Kidney (tissue), 13 donors: ENCODE measurements at regions not wholly inside any gene's neighbourhood (a gene's known extent, or its start where the extent isn't known, plus 50 kb on each side); places are given as distances from the start of the nearest gene placed in this dataset.
"Not testable (repeated sequence)": the region's sequence is repeated elsewhere in the genome, so short reads cannot be mapped to it uniquely, and the experiment has no call there.

ENCODE experiments used
- DNase-seq, 5 donors: peaks; one replicate each; pipeline ENCODE4 v3.0.0-alpha.2; 2013 to 2020
- FAIRE-seq: peaks from 2 replicates; lab custom pipeline; 2012; peaks lifted over from hg19 to GRCh38; lab: Jason Lieb, UNC
- H3K27ac ChIP-seq, 2 donors: one replicate each; pipeline ENCODE4 v1.7.0; 2013; ENCODE audit warnings: low read depth in 2 of 2, low read length in 2 of 2, inconsistent platforms in 1 of 2
- H3K27me3 ChIP-seq: one replicate; pipeline ENCODE4 v1.7.1; 2013; ENCODE audit warnings: low read length, inconsistent platforms; ENCODE audit not compliant: control insufficient read depth, insufficient read depth
- H3K36me3 ChIP-seq, 3 donors: one replicate each; pipeline versions ENCODE4 v1.7.0 to v1.7.1; 2013; ENCODE audit warnings: low read length in 3 of 3, control low read depth in 1 of 3, inconsistent platforms in 1 of 3; ENCODE audit not compliant: insufficient read depth in 3 of 3, control insufficient read depth in 2 of 3
- H3K4me1 ChIP-seq, 3 donors: one replicate each; pipeline versions ENCODE4 v1.7.0 to v1.7.1; 2013; ENCODE audit warnings: low read length in 3 of 3, inconsistent platforms in 1 of 3, low read depth in 1 of 3; ENCODE audit not compliant: control insufficient read depth in 2 of 3, insufficient read depth in 2 of 3
- H3K4me3 ChIP-seq, 3 donors: one replicate each; pipeline versions ENCODE4 v1.7.0 to v1.8.1; 2013; ENCODE audit warnings: low read length in 3 of 3, control low read depth in 1 of 3, inconsistent platforms in 1 of 3
- H3K9ac ChIP-seq, 3 donors: one replicate each; pipeline versions ENCODE4 v1.7.0 to v1.7.1; 2013; ENCODE audit warnings: low read length in 3 of 3, control low read depth in 1 of 3, inconsistent platforms in 1 of 3
- H3K9me3 ChIP-seq, 3 donors: one replicate each; pipeline versions ENCODE4 v1.7.0 to v1.7.1; 2013; ENCODE audit warnings: low read length in 3 of 3, control low read depth in 1 of 3, inconsistent platforms in 1 of 3; ENCODE audit not compliant: control insufficient read depth in 2 of 3, insufficient read depth in 1 of 3
- intact Hi-C: fragments of 100-400 bp; cut with DNase I; formaldehyde crosslinking; loops from one replicate; pipeline ENCODE4 v1.11.1; 2022
- TF ChIP-seq, protein P1 (sequence below): IDR thresholded peaks from 3 replicates; pipeline ENCODE4 v1.5.1; 2012; ENCODE audit warnings: mild to moderate bottlenecking, moderate library complexity, borderline replicate concordance; ENCODE audit not compliant: insufficient read depth; ENCODE audit errors: extremely low read depth
- donor health status: control.
- donor health status: control.
- donor health status: control.
- donor health status: control.
- donor health status: control.
- donor health status: DM: yes; HTN: yes; CAD: no.
- donor health status: Normal renal cell carcinoma (clear cell type).

GRCh38 chr5:2352101-2352861 is 399.2 kb downstream of the IRX2 start:
- H3K27ac ChIP-seq = no peak overlapping the region
- intact Hi-C loops = no loop called here
- no peaks in the 10 kb centered on the region for H3K4me1 ChIP-seq
- DNase-seq (no peak), FAIRE-seq (no peak)
- H3K9me3 ChIP-seq = peaks cover 0 to 4% (median 0%) of the 10 kb centered on the region in 3 donors
- TF ChIP-seq, protein P1, sequence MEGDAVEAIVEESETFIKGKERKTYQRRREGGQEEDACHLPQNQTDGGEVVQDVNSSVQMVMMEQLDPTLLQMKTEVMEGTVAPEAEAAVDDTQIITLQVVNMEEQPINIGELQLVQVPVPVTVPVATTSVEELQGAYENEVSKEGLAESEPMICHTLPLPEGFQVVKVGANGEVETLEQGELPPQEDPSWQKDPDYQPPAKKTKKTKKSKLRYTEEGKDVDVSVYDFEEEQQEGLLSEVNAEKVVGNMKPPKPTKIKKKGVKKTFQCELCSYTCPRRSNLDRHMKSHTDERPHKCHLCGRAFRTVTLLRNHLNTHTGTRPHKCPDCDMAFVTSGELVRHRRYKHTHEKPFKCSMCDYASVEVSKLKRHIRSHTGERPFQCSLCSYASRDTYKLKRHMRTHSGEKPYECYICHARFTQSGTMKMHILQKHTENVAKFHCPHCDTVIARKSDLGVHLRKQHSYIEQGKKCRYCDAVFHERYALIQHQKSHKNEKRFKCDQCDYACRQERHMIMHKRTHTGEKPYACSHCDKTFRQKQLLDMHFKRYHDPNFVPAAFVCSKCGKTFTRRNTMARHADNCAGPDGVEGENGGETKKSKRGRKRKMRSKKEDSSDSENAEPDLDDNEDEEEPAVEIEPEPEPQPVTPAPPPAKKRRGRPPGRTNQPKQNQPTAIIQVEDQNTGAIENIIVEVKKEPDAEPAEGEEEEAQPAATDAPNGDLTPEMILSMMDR = no peak
- H3K36me3 ChIP-seq = no peaks in the 10 kb centered on the region
- no peaks in the 10 kb centered on the region for H3K27me3 ChIP-seq
- no peak overlapping the region for H3K9ac ChIP-seq
- H3K4me3 ChIP-seq = no peak overlapping the region

DNA sequence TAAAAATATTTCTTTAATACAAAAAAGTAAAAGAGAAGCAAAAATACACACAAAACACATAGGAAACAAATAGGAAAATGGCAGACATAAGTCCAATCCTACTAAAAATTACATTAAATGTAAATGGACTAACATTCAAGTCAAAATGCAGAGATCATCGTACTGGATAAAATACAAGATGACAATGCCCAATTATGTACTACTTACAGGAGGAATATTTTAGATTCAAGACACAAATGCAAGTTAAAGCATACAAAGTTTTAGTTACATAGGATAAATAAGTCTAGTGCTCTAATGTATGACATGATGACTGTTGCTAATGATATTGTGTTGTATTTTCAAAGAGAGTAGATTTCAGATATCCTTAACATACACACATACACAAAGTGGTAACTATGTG is 401.7 kb downstream of the IRX2 start:
- DNase-seq, H3K9ac ChIP-seq, H3K4me3 ChIP-seq, H3K27me3 ChIP-seq, H3K27ac ChIP-seq, H3K36me3 ChIP-seq, H3K4me1 ChIP-seq, H3K9me3 ChIP-seq, intact Hi-C loops, FAIRE-seq: not testable (repeated sequence)

- no peak overlapping the region for H3K9ac ChIP-seq
- H3K4me3 ChIP-seq = no peak overlapping the region
- FAIRE-seq = no peak
- intact Hi-C loops = no loop called here
- H3K27ac ChIP-seq = no peak overlapping the region
- no peaks in the 10 kb centered on the region for H3K36me3 ChIP-seq
- no peak for DNase-seq
- no peaks in the 10 kb centered on the region for H3K4me1 ChIP-seq
- H3K9me3 ChIP-seq = no peaks in the 10 kb centered on the region
- TF ChIP-seq, protein P1 = no peak
- peaks cover 8% of the 10 kb centered on the region for H3K27me3 ChIP-seq
Measured at GRCh38 chr5:2338686-2339085, 412.8 kb downstream of the IRX2 start.

DNA sequence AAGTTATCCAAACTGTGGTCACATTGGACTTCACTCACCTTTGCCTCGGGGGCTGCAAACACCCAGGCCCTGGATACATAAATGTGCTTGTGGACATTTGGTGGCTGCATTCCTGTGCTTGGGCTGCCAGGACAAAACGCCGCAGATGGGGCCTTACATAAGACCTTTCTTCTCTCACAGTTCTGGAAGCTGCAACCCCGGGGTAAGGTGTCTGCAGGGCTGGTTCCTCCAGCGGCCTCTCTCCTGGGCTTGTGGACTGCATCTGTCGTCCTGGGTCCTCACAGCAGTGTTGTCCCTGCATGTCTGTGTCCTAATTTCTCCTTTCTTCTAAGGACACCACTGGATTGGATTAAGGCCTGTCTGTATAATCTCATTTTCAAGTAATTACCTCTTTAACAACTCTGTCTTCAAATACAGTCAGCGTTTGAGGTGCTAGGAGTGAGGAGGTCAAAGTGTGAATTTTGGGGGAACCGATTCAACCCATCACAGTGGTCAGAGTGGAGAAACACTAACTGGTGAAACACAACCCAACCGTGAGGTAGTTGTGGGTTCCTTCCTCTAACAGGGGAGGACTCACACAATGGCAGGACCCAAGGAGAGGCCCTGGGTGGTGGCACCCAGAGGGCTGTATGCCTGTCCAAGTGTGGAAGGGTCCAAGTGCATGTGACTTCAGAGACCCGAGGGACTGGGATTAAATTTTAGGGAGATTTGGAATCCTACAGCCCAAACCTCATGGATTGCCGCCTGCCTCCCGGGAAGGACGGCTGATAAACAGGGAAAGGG is 415.6 kb downstream of the IRX2 start:
- no peak overlapping the region for H3K9ac ChIP-seq
- no peak overlapping the region for H3K4me3 ChIP-seq
- intact Hi-C loops = no loop called here
- TF ChIP-seq, protein P1 = no peak
- H3K9me3 ChIP-seq = no peaks in the 10 kb centered on the region
- H3K4me1 ChIP-seq = no peaks in the 10 kb centered on the region
- FAIRE-seq (no peak), DNase-seq (no peak)
- H3K27ac ChIP-seq = no peak overlapping the region
- H3K36me3 ChIP-seq = no peaks in the 10 kb centered on the region
- H3K27me3 ChIP-seq = peaks cover 13% of the 10 kb centered on the region
